ENCODE measurements at regions not wholly inside any gene's neighbourhood (a gene's known extent, or its start where the extent isn't known, plus 50 kb on each side); places are given as distances from the start of the nearest gene placed in this dataset.

- peaks cover 6% of the 10 kb centered on the region for H3K4me1 Mint-ChIP-seq
- no peaks in the 10 kb centered on the region for H3K9me3 Mint-ChIP-seq
- H3K36me3 Mint-ChIP-seq, result no peaks in the 10 kb centered on the region
- ATAC-seq, result no peak
- no peak overlapping the region for H3K27ac Mint-ChIP-seq
- no peak overlapping the region for H3K4me3 Mint-ChIP-seq
- peaks cover 81% of the 10 kb centered on the region for H3K27me3 Mint-ChIP-seq
Observed at GRCh38 chr4:159042097-159042605, 60.7 kb upstream of the RAPGEF2 start.

GRCh38 chr4:159042868-159043267, 60.0 kb upstream of the RAPGEF2 start:
- no peak for ATAC-seq
- H3K9me3 Mint-ChIP-seq, result no peaks in the 10 kb centered on the region
- peaks cover 6% of the 10 kb centered on the region for H3K4me1 Mint-ChIP-seq
- no peak overlapping the region for H3K4me3 Mint-ChIP-seq
- no peaks in the 10 kb centered on the region for H3K36me3 Mint-ChIP-seq
- peaks cover 88% of the 10 kb centered on the region for H3K27me3 Mint-ChIP-seq
- H3K27ac Mint-ChIP-seq, result no peak overlapping the region

GRCh38 chr4:159043861-159044260, 59.0 kb upstream of the RAPGEF2 start:
- H3K36me3 Mint-ChIP-seq, result no peaks in the 10 kb centered on the region
- H3K4me3 Mint-ChIP-seq, result no peak overlapping the region
- H3K27me3 Mint-ChIP-seq, result peaks cover 83% of the 10 kb centered on the region
- no peak overlapping the region for H3K27ac Mint-ChIP-seq
- ATAC-seq, result no peak
- no peaks in the 10 kb centered on the region for H3K9me3 Mint-ChIP-seq
- peaks cover 6% of the 10 kb centered on the region for H3K4me1 Mint-ChIP-seq

DNA sequence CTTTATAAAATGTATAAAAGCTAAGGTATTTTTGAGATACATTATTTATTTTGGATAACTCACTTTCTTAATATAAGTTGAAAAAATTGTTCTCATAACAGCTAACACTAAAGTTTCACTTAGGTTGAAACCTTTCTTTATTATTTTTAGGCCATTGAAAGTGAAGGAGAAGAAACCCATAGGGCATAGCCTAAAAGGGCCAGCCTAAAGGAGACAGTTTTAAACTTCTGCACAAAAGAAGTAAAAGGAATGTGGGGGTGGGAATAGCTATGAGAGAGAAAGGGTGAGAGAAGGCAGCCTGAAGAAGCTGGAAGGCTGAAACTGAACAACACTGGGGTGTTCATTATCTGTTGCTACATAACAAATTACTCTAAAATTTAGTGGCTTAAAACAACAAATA, 57.6 kb upstream of the RAPGEF2 start:
- Mint-ChIP-seq H3K9me3 (no peaks in the 10 kb centered on the region), H3K27me3 (peaks cover 88% of the 10 kb centered on the region), H3K27ac (no peak overlapping the region), H3K4me1 (peaks cover 6% of the 10 kb centered on the region), H3K4me3 (no peak overlapping the region), H3K36me3 (no peaks in the 10 kb centered on the region)
- no peak for ATAC-seq

- no peaks in the 10 kb centered on the region for H3K9me3 Mint-ChIP-seq
- ATAC-seq, result no peak
- no peak overlapping the region for H3K27ac Mint-ChIP-seq
- no peaks in the 10 kb centered on the region for H3K36me3 Mint-ChIP-seq
- peaks cover 79% of the 10 kb centered on the region for H3K27me3 Mint-ChIP-seq
- H3K4me3 Mint-ChIP-seq, result no peak overlapping the region
- H3K4me1 Mint-ChIP-seq, result peaks cover 14% of the 10 kb centered on the region
Observed at GRCh38 chr4:159046683-159047082, 56.2 kb upstream of the RAPGEF2 start.

- Mint-ChIP-seq H3K4me3 (no peak overlapping the region), H3K27ac (no peak overlapping the region), H3K36me3 (no peaks in the 10 kb centered on the region), H3K27me3 (peaks cover 70% of the 10 kb centered on the region), H3K4me1 (peaks cover 16% of the 10 kb centered on the region), H3K9me3 (no peaks in the 10 kb centered on the region)
- ATAC-seq, result no peak
Observed at GRCh38 chr4:159047478-159048165, 55.3 kb upstream of the RAPGEF2 start.

GRCh38 chr4:159048166-159048886, 54.6 kb upstream of the RAPGEF2 start:
- Mint-ChIP-seq H3K36me3 (no peaks in the 10 kb centered on the region), H3K27me3 (peaks cover 64% of the 10 kb centered on the region), H3K4me3 (no peak overlapping the region), H3K9me3 (no peaks in the 10 kb centered on the region), H3K27ac (no peak overlapping the region), H3K4me1 (peaks cover 16% of the 10 kb centered on the region)
- ATAC-seq, result no peak

- Mint-ChIP-seq H3K27ac (no peak overlapping the region), H3K9me3 (no peaks in the 10 kb centered on the region), H3K27me3 (peaks cover 64% of the 10 kb centered on the region), H3K4me3 (no peak overlapping the region), H3K36me3 (no peaks in the 10 kb centered on the region), H3K4me1 (peaks cover 16% of the 10 kb centered on the region)
- no peak for ATAC-seq
Observed at GRCh38 chr4:159049780-159050375, 53.0 kb upstream of the RAPGEF2 start.

DNA sequence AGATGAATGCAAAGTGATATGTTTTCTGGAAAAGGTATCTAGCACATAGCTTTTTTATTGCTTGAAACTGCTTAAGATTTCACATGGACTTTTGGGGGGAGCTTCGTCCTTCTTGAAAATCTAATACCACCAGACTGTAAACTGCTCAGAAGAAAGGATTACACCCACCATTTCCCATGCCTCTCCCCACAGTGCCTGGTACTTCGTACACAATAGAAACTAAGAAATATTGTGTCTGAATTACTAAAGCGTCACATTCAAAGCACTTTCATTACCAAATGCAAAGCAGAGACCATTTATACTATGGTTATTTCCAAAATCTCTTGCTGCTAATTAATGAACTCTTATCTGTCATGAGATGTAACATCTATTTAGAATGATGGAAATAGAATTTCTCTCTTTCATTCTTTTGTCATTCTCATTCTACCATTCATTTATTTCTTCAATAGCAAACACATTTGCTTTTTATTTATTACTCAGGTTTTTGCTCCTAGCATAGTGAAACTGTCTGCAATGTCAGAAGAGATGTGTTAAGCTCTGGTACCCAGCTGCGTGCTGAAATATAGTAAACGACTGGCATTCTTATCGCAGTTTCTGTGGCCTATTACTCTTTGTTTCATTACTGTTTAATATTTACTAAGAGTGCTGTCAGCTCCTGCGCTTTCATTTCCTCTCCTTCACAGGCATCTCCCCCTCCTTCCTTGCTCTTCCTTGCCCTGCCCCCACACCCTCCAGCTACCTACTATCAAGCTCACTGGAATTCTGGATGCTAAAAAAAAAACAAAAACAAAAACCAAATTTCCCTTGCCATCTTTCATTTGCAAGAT, 51.4 kb upstream of the RAPGEF2 start:
- Mint-ChIP-seq H3K4me3 (peak overlapping the region; percentile 59), H3K27me3 (peaks cover 49% of the 10 kb centered on the region), H3K36me3 (no peaks in the 10 kb centered on the region), H3K9me3 (no peaks in the 10 kb centered on the region), H3K27ac (peak overlapping the region; percentile 22), H3K4me1 (peaks cover 16% of the 10 kb centered on the region)
- ATAC-seq, result peak; percentile 77

GRCh38 chr4:159052315-159052714, 50.6 kb upstream of the RAPGEF2 start:
- Mint-ChIP-seq H3K4me3 (peak overlapping the region; percentile 59), H3K9me3 (no peaks in the 10 kb centered on the region), H3K27me3 (peaks cover 41% of the 10 kb centered on the region), H3K36me3 (no peaks in the 10 kb centered on the region), H3K4me1 (peaks cover 16% of the 10 kb centered on the region), H3K27ac (peak overlapping the region; percentile 22)
- peak; percentile 91 for ATAC-seq
